ENCODE measurements at regions not wholly inside any gene's neighbourhood (a gene's known extent, or its start where the extent isn't known, plus 50 kb on each side); places are given as distances from the start of the nearest gene placed in this dataset.

- H3K4me3 ChIP-seq (ENCODE audit: low read depth, low read length), result no peak overlapping the region
- no peak for DNase-seq (ENCODE audit: low read depth)
- no peak for TF ChIP-seq CTCF (conservative IDR thresholded peaks at IDR 0.05; ENCODE audit: low read depth, low read length)
Observed at GRCh38 chr19:28881616-28882015, 331.3 kb downstream of the UQCRFS1 start.

GRCh38 chr19:28880735-28881401 is 332.1 kb downstream of the UQCRFS1 start:
- DNase-seq (ENCODE audit: low read depth), result no peak
- H3K4me3 ChIP-seq (ENCODE audit: low read depth, low read length), result no peak overlapping the region
- no peak for TF ChIP-seq CTCF (conservative IDR thresholded peaks at IDR 0.05; ENCODE audit: low read depth, low read length)

- H3K4me3 ChIP-seq (ENCODE audit: low read depth, low read length), result no peak overlapping the region
- DNase-seq (ENCODE audit: low read depth), result peak; percentile 82
- TF ChIP-seq CTCF (conservative IDR thresholded peaks at IDR 0.05; ENCODE audit: low read depth, low read length), result peak; percentile 68
Observed at GRCh38 chr19:28878862-28879566, 333.9 kb downstream of the UQCRFS1 start.

GRCh38 chr19:28876609-28877123 is 336.3 kb downstream of the UQCRFS1 start:
- no peak overlapping the region for H3K4me3 ChIP-seq (ENCODE audit: low read depth, low read length)
- no peak for DNase-seq (ENCODE audit: low read depth)
- no peak for TF ChIP-seq CTCF (conservative IDR thresholded peaks at IDR 0.05; ENCODE audit: low read depth, low read length)

DNA sequence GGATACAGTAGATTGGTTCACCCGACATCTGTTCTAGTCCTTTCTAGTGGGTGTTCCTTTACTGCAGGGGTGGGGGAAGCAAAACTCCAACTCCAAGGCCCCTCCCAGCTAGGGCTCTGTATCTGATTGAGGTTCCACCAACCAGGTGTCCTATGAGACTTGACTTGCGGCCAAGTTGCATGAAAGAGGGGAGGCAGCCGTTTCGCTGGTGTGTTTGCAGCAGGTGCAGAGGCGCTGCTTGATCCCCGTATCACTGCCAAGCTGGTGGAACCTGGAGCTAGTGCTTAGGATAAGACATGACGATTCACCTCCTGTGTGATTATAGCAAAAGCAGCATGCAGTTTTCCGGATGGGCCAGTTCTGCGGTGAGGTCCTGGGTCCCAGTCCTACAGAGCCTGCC is 338.2 kb downstream of the UQCRFS1 start:
- no peak for TF ChIP-seq CTCF (conservative IDR thresholded peaks at IDR 0.05; ENCODE audit: low read depth, low read length)
- no peak for DNase-seq (ENCODE audit: low read depth)

GRCh38 chr19:28873301-28873700 is 339.6 kb downstream of the UQCRFS1 start:
- DNase-seq (ENCODE audit: low read depth), result no peak
- no peak overlapping the region for H3K4me3 ChIP-seq (ENCODE audit: low read depth, low read length)
- TF ChIP-seq CTCF (conservative IDR thresholded peaks at IDR 0.05; ENCODE audit: low read depth, low read length), result no peak

More for the DNA sequence above, 338.2 kb downstream of the UQCRFS1 start:
- no peak overlapping the region for H3K4me3 ChIP-seq (ENCODE audit: low read depth, low read length)

All from choroid plexus epithelial cell (primary cell).